BLaER1 treated with 17β-estradiol and CSF1 and Interleukin-3, amounts not matched to agents 10 nM and 100 nM (cell line): ENCODE measurements at regions not wholly inside any gene's neighbourhood (a gene's known extent, or its start where the extent isn't known, plus 50 kb on each side); places are given as distances from the start of the nearest gene placed in this dataset.

Experiments used
- H3K27ac ChIP-seq, 11 experiments: shearing (Covaris generic); formaldehyde crosslinking; 2 replicates each; pipeline ENCODE4 v1.8.1; 2022
- H3K27me3 ChIP-seq, 11 experiments: shearing (Covaris generic); formaldehyde crosslinking; 2 replicates each; pipeline ENCODE4 v1.8.1; 2022
- H3K36me3 ChIP-seq, 11 experiments: shearing (Covaris generic); formaldehyde crosslinking; 2 replicates each; pipeline ENCODE4 v1.8.1; 2022
- H3K4me1 ChIP-seq, 10 experiments: shearing (Covaris generic); formaldehyde crosslinking; 2 replicates each; pipeline ENCODE4 v1.8.1; 2022
- H3K4me2 ChIP-seq, 11 experiments: shearing (Covaris generic); formaldehyde crosslinking; 2 replicates each; pipeline ENCODE4 v1.8.1; 2022
- H3K4me3 ChIP-seq, 10 experiments: shearing (Covaris generic); formaldehyde crosslinking; 2 replicates each; pipeline ENCODE4 v1.8.1; 2022
- H3K9ac ChIP-seq, 11 experiments: shearing (Covaris generic); formaldehyde crosslinking; 2 replicates each; pipeline ENCODE4 v1.8.1; 2022
- H3K9me3 ChIP-seq, 11 experiments: shearing (Covaris generic); formaldehyde crosslinking; replicated peaks in 1 of 11; 2 replicates each; pipeline ENCODE4 v1.8.1; 2022
- H4K20me1 ChIP-seq, 11 experiments: shearing (Covaris generic); formaldehyde crosslinking; 2 replicates each; pipeline ENCODE4 v1.8.1; 2022
- Cebpa-rat ChIP-seq, 11 experiments: shearing (Covaris generic); IDR thresholded peaks; 2 replicates each; pipeline ENCODE4 v1.8.1; 2022

GRCh38 chr16:64392456-64392855 is 729.4 kb downstream of the CDH11 start:
- no peaks in the 10 kb centered on the region for H3K36me3 ChIP-seq
- no peak overlapping the region for H3K9ac ChIP-seq
- no peak overlapping the region for H3K4me3 ChIP-seq
- H4K20me1 ChIP-seq, result no peaks in the 10 kb centered on the region
- no peak overlapping the region for H3K4me2 ChIP-seq
- H3K27ac ChIP-seq, result no peak overlapping the region
- H3K27me3 ChIP-seq, result no peaks in the 10 kb centered on the region
- 0 out of 22 replicates have a peak, but pooled peaks cover 0 to under 1% (median 0%) of the 10 kb centered on the region in 11 experiments for H3K9me3 ChIP-seq
- peaks cover 0 to 5% (median 0%) of the 10 kb centered on the region in 10 experiments; a peak in 3 of 20 replicates for H3K4me1 ChIP-seq
- TF ChIP-seq Cebpa-rat (IDR thresholded peaks at IDR 0.05), result no peak

GRCh38 chr16:64391063-64391600 is 730.7 kb downstream of the CDH11 start:
- Histone ChIP-seq H3K9ac (no peak overlapping the region), H3K27ac (no peak overlapping the region), H4K20me1 (no peaks in the 10 kb centered on the region), H3K36me3 (no peaks in the 10 kb centered on the region), H3K27me3 (no peaks in the 10 kb centered on the region), H3K4me2 (no peak overlapping the region), H3K9me3 (0 out of 22 replicates have a peak, but pooled peaks cover 0 to 4% (median 0%) of the 10 kb centered on the region in 11 experiments), H3K4me1 (peaks cover 0 to 5% (median 0%) of the 10 kb centered on the region in 10 experiments; a peak in 3 of 20 replicates), H3K4me3 (no peak overlapping the region)
- no peak for TF ChIP-seq Cebpa-rat (IDR thresholded peaks at IDR 0.05)

GRCh38 chr16:64390102-64390501 is 731.8 kb downstream of the CDH11 start:
- no peak overlapping the region for H3K27ac ChIP-seq
- no peaks in the 10 kb centered on the region for H3K27me3 ChIP-seq
- 0 out of 22 replicates have a peak, but pooled peaks cover 0 to 4% (median 0%) of the 10 kb centered on the region in 11 experiments for H3K9me3 ChIP-seq
- no peak overlapping the region for H3K4me2 ChIP-seq
- no peak overlapping the region for H3K4me3 ChIP-seq
- no peak overlapping the region for H3K9ac ChIP-seq
- TF ChIP-seq Cebpa-rat (IDR thresholded peaks at IDR 0.05), result no peak
- H4K20me1 ChIP-seq, result no peaks in the 10 kb centered on the region
- peaks cover 0 to 5% (median 0%) of the 10 kb centered on the region in 10 experiments; a peak in 3 of 20 replicates for H3K4me1 ChIP-seq
- H3K36me3 ChIP-seq, result no peaks in the 10 kb centered on the region

- H3K4me1 ChIP-seq, result no peaks in the 10 kb centered on the region
- TF ChIP-seq Cebpa-rat (IDR thresholded peaks at IDR 0.05), result no peak
- H3K9ac ChIP-seq, result no peak overlapping the region
- peaks cover 17 to 22% (median 18%) of the 10 kb centered on the region in 11 experiments for H3K9me3 ChIP-seq
- H3K4me3 ChIP-seq, result no peak overlapping the region
- no peaks in the 10 kb centered on the region; a peak in 1 of 22 replicates for H3K36me3 ChIP-seq
- no peak overlapping the region for H3K27ac ChIP-seq
- H4K20me1 ChIP-seq, result no peaks in the 10 kb centered on the region
- no peak overlapping the region for H3K4me2 ChIP-seq
- H3K27me3 ChIP-seq, result no peaks in the 10 kb centered on the region
These were observed 737.2 kb downstream of the CDH11 start for GRCh38 chr16:64384636-64385035.

- Histone ChIP-seq H3K27ac (no peak overlapping the region), H3K4me1 (no peaks in the 10 kb centered on the region), H3K27me3 (no peaks in the 10 kb centered on the region), H3K4me3 (no peak overlapping the region), H3K9ac (no peak overlapping the region), H4K20me1 (no peaks in the 10 kb centered on the region), H3K9me3 (peaks cover 17 to 19% (median 18%) of the 10 kb centered on the region in 11 experiments), H3K36me3 (no peaks in the 10 kb centered on the region; a peak in 1 of 22 replicates), H3K4me2 (no peak overlapping the region)
- no peak for TF ChIP-seq Cebpa-rat (IDR thresholded peaks at IDR 0.05)
These were observed 739.9 kb downstream of the CDH11 start for GRCh38 chr16:64381979-64382378.

- Histone ChIP-seq H3K36me3 (no peaks in the 10 kb centered on the region; a peak in 1 of 22 replicates), H3K27me3 (no peaks in the 10 kb centered on the region), H4K20me1 (no peaks in the 10 kb centered on the region), H3K4me3 (no peak overlapping the region), H3K4me1 (no peaks in the 10 kb centered on the region), H3K4me2 (no peak overlapping the region), H3K9me3 (peaks cover 17 to 19% (median 18%) of the 10 kb centered on the region in 11 experiments), H3K9ac (no peak overlapping the region), H3K27ac (no peak overlapping the region)
- no peak for TF ChIP-seq Cebpa-rat (IDR thresholded peaks at IDR 0.05)
These were observed 741.1 kb downstream of the CDH11 start for GRCh38 chr16:64380751-64381150.

- Histone ChIP-seq H4K20me1 (no peaks in the 10 kb centered on the region), H3K9me3 (peaks cover 0 to under 1% (median 0%) of the 10 kb centered on the region in 11 experiments; a peak in 1 of 22 replicates), H3K9ac (no peak overlapping the region), H3K4me2 (no peak overlapping the region), H3K36me3 (no peaks in the 10 kb centered on the region), H3K4me1 (no peaks in the 10 kb centered on the region), H3K27me3 (no peaks in the 10 kb centered on the region), H3K4me3 (no peak overlapping the region), H3K27ac (no peak overlapping the region)
- TF ChIP-seq Cebpa-rat (IDR thresholded peaks at IDR 0.05), result no peak
These were observed 746.4 kb downstream of the CDH11 start for GRCh38 chr16:64375391-64375980.

GRCh38 chr16:64370112-64370511 is 751.8 kb downstream of the CDH11 start:
- H3K4me3 ChIP-seq, result no peak overlapping the region
- no peak overlapping the region for H3K4me2 ChIP-seq
- no peaks in the 10 kb centered on the region for H3K4me1 ChIP-seq
- no peak for TF ChIP-seq Cebpa-rat (IDR thresholded peaks at IDR 0.05)
- no peaks in the 10 kb centered on the region for H3K9me3 ChIP-seq
- H4K20me1 ChIP-seq, result no peaks in the 10 kb centered on the region
- H3K27ac ChIP-seq, result no peak overlapping the region
- H3K27me3 ChIP-seq, result no peaks in the 10 kb centered on the region
- H3K36me3 ChIP-seq, result no peaks in the 10 kb centered on the region
- no peak overlapping the region for H3K9ac ChIP-seq

- Histone ChIP-seq H3K4me1 (peaks cover 0 to 6% (median 0%) of the 10 kb centered on the region in 10 experiments; a peak in 2 of 20 replicates), H3K4me3 (no peak overlapping the region), H4K20me1 (no peaks in the 10 kb centered on the region), H3K27ac (no peak overlapping the region), H3K9ac (no peak overlapping the region), H3K36me3 (no peaks in the 10 kb centered on the region), H3K9me3 (no peaks in the 10 kb centered on the region), H3K27me3 (no peaks in the 10 kb centered on the region), H3K4me2 (no peak overlapping the region)
- no peak for TF ChIP-seq Cebpa-rat (IDR thresholded peaks at IDR 0.05)
These were observed 756.4 kb downstream of the CDH11 start for GRCh38 chr16:64365448-64365931.

- peaks cover 0 to 6% (median 0%) of the 10 kb centered on the region in 10 experiments; a peak in 2 of 20 replicates for H3K4me1 ChIP-seq
- H3K4me2 ChIP-seq, result no peak overlapping the region
- H3K27ac ChIP-seq, result no peak overlapping the region
- no peak for TF ChIP-seq Cebpa-rat (IDR thresholded peaks at IDR 0.05)
- no peaks in the 10 kb centered on the region for H3K36me3 ChIP-seq
- no peak overlapping the region for H3K9ac ChIP-seq
- no peaks in the 10 kb centered on the region for H3K27me3 ChIP-seq
- no peaks in the 10 kb centered on the region for H4K20me1 ChIP-seq
- no peak overlapping the region for H3K4me3 ChIP-seq
- H3K9me3 ChIP-seq, result no peaks in the 10 kb centered on the region
These were observed 757.0 kb downstream of the CDH11 start for GRCh38 chr16:64364894-64365293.
